ENCODE measurements at regions not wholly inside any gene's neighbourhood (a gene's known extent, or its start where the extent isn't known, plus 50 kb on each side); places are given as distances from the start of the nearest gene placed in this dataset.

GRCh38 chr4:178463747-178464146 lies 1021.5 kb upstream of the AGA start:
- TF ChIP-seq CTCF (IDR thresholded peaks at IDR 0.05; ENCODE audit: insufficient read depth, low read length), result no peak
- no peak for TF ChIP-seq REST (IDR thresholded peaks at IDR 0.05; ENCODE audit: insufficient replicate concordance, low read depth)
- no peak for TF ChIP-seq POLR2AphosphoS5 (IDR thresholded peaks at IDR 0.05; ENCODE audit: low read depth)

All from HL-60 (cell line).